DOHH2 (cell line): ENCODE measurements at regions not wholly inside any gene's neighbourhood (a gene's known extent, or its start where the extent isn't known, plus 50 kb on each side); places are given as distances from the start of the nearest gene placed in this dataset.
"Not testable (repeated sequence)": the region's sequence is repeated elsewhere in the genome, so short reads cannot be mapped to it uniquely, and the experiment has no call there.

ENCODE experiments used
- H3F3A ChIP-seq: fragments of 200-600 bp; sonication (generic), shearing (Covaris generic); 2 replicates; pipeline ENCODE4 v1.6.0; 2016; ENCODE audit warnings: antibody characterized with exemption, mild to moderate bottlenecking; ENCODE audit not compliant: control insufficient read depth, insufficient read depth
- H3K27ac ChIP-seq: fragments of 200-600 bp; sonication (generic); 2 replicates; pipeline ENCODE4 v1.5.1; 2014; ENCODE audit warnings: low read depth, mild to moderate bottlenecking, low read length, moderate library complexity
- H3K27me3 ChIP-seq: fragments of 200-600 bp; sonication (generic); 2 replicates; pipeline ENCODE4 v1.6.1; 2014; ENCODE audit warnings: mild to moderate bottlenecking, low read length, mixed read lengths; ENCODE audit not compliant: control insufficient read depth
- H3K36me3 ChIP-seq: fragments of 200-600 bp; sonication (generic); 2 replicates; pipeline ENCODE4 v1.6.1; 2014; ENCODE audit warnings: mild to moderate bottlenecking, low read length, moderate library complexity, mixed read lengths; ENCODE audit not compliant: control insufficient read depth
- H3K4me1 ChIP-seq: fragments of 200-600 bp; sonication (generic); 2 replicates; pipeline ENCODE4 v1.6.1; 2014; ENCODE audit warnings: mild to moderate bottlenecking, low read length, mixed read lengths; ENCODE audit not compliant: control insufficient read depth
- H3K4me2 ChIP-seq: fragments of 200-600 bp; sonication (generic); 2 replicates; pipeline ENCODE4 v1.6.0; 2014; ENCODE audit warnings: mild to moderate bottlenecking, low read length, moderate library complexity
- H3K4me3 ChIP-seq: fragments of 200-600 bp; sonication (generic); 2 replicates; pipeline ENCODE4 v1.5.1; 2014; ENCODE audit warnings: mild to moderate bottlenecking, low read length, mixed read lengths
- H3K79me2 ChIP-seq: fragments of 200-600 bp; sonication (generic); 2 replicates; pipeline ENCODE4 v1.6.1; 2014; ENCODE audit warnings: mild to moderate bottlenecking, low read length, mixed read lengths; ENCODE audit not compliant: control insufficient read depth
- H3K9me2 ChIP-seq: fragments of 200-600 bp; sonication (generic); replicated peaks from 2 replicates; pipeline ENCODE4 v1.6.1; 2014; ENCODE audit warnings: mild to moderate bottlenecking, low read length, mixed read lengths; ENCODE audit not compliant: control insufficient read depth
- H3K9me3 ChIP-seq: fragments of 200-600 bp; sonication (generic); 2 replicates; pipeline ENCODE4 v1.6.1; 2014; ENCODE audit warnings: antibody characterized with exemption, low read length, mixed read lengths; ENCODE audit not compliant: control insufficient read depth, insufficient read depth
- H4K20me1 ChIP-seq: fragments of 200-600 bp; sonication (generic); 2 replicates; pipeline ENCODE4 v1.6.0; 2014; ENCODE audit warnings: low read depth, mild to moderate bottlenecking, antibody characterized with exemption, low read length, moderate library complexity; ENCODE audit not compliant: control insufficient read depth, insufficient read depth
- EZH2phosphoT487 ChIP-seq: fragments of 200-600 bp; sonication (generic); IDR thresholded peaks from 2 replicates; pipeline ENCODE4 v1.6.1; 2017; ENCODE audit warnings: borderline replicate concordance, mild to moderate bottlenecking, antibody characterized with exemption, low read length, moderate library complexity, mixed read lengths
- TF ChIP-seq, protein P1 (sequence below): fragments of 200-600 bp; sonication (generic); IDR thresholded peaks from one replicate; pipeline ENCODE4 v1.5.1; 2014; ENCODE audit warnings: antibody characterized with exemption, mild to moderate bottlenecking, low read depth, low read length; ENCODE audit not compliant: poor library complexity, severe bottlenecking

DNA sequence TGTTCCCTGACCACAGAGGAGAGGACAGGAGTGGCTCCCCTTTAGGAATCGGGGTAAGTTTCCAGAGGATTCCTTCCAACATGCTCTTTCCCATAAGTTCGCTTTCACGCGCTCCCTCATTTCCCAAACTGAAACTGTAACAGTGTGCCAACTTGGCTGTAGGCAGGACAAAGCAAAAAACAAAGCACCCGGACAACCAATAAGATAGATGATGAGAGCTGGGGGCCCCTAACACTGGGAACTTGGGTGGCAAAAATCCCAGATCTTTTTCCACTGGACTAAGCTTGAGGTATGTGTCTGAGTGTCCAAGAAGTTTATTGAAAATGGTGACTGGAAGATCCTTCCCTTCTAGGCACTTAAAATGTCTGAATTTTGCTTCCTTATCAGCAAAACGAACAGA lies 258.7 kb upstream of the IL12B start:
- H3K27me3 ChIP-seq = no peaks in the 10 kb centered on the region
- H3K27ac ChIP-seq = no peak overlapping the region
- no peaks in the 10 kb centered on the region for H3K9me2 ChIP-seq
- no peaks in the 10 kb centered on the region for H3F3A ChIP-seq
- no peaks in the 10 kb centered on the region for H3K79me2 ChIP-seq
- no peak overlapping the region for H3K4me2 ChIP-seq
- no peaks in the 10 kb centered on the region for H4K20me1 ChIP-seq
- H3K36me3 ChIP-seq = no peaks in the 10 kb centered on the region
- no peak for TF ChIP-seq EZH2phosphoT487
- TF ChIP-seq, protein P1, sequence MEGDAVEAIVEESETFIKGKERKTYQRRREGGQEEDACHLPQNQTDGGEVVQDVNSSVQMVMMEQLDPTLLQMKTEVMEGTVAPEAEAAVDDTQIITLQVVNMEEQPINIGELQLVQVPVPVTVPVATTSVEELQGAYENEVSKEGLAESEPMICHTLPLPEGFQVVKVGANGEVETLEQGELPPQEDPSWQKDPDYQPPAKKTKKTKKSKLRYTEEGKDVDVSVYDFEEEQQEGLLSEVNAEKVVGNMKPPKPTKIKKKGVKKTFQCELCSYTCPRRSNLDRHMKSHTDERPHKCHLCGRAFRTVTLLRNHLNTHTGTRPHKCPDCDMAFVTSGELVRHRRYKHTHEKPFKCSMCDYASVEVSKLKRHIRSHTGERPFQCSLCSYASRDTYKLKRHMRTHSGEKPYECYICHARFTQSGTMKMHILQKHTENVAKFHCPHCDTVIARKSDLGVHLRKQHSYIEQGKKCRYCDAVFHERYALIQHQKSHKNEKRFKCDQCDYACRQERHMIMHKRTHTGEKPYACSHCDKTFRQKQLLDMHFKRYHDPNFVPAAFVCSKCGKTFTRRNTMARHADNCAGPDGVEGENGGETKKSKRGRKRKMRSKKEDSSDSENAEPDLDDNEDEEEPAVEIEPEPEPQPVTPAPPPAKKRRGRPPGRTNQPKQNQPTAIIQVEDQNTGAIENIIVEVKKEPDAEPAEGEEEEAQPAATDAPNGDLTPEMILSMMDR = no peak
- H3K9me3 ChIP-seq = no peaks in the 10 kb centered on the region
- H3K4me1 ChIP-seq = no peaks in the 10 kb centered on the region
- H3K4me3 ChIP-seq = no peak overlapping the region

DNA sequence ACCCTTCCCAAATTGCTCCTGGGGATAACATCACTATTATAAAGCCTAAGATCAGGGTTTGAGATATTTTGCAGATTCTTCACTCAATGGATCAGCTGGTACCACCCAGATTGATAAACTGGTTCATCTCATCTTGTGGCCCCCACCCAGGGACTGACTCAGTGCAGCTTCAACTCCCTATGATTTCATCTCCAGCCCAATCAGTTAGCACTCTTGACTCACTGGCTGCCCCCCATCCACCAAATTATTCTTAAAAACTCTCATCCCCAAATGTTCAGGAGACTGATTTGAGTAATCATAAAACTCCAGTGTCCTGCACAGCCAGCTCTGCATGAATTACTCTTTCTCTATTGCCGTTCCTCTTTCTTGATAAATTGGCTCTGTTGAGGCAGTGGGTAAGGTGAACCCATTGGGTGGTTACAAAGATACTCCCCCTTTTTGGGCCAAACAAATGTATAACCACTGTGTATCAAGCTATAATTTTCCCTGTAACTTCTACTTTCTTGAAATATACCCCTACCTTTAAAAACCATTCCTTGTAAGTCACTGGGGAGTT lies 263.3 kb upstream of the IL12B start:
- Histone ChIP-seq H3K27ac (no peak overlapping the region), H3F3A (no peaks in the 10 kb centered on the region), H3K36me3 (no peaks in the 10 kb centered on the region), H3K4me1 (no peaks in the 10 kb centered on the region), H3K27me3 (no peaks in the 10 kb centered on the region), H3K4me3 (no peak overlapping the region), H3K9me3 (0 out of 2 replicates have a peak, but pooled peaks cover 3% of the 10 kb centered on the region), H4K20me1 (no peaks in the 10 kb centered on the region), H3K79me2 (no peaks in the 10 kb centered on the region), H3K4me2 (no peak overlapping the region), H3K9me2 (no peaks in the 10 kb centered on the region)
- TF ChIP-seq, protein P1 = no peak
- TF ChIP-seq EZH2phosphoT487 = no peak

DNA sequence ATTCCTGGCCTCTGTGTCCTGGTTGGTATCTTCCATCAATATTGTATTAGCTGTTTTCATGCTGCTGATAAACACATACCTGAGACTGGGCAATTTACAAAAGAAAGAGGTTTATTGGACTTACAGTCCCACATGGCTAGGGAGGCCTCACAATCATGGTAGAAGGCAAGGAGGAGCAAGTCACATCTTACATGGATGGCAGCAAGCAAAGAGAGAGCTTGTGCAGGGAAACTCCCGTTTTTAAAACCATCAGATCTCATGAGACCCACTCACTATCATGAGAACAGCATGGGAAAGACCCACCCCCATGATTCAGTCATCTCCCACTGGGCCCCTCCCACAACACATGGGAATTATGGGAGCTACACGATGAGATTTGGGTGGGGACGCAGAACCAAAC lies 265.3 kb upstream of the IL12B start:
- not testable (repeated sequence) for H3K27me3 ChIP-seq, H4K20me1 ChIP-seq, H3K36me3 ChIP-seq, H3K4me2 ChIP-seq, H3K27ac ChIP-seq, H3K9me3 ChIP-seq, H3K79me2 ChIP-seq, H3K4me1 ChIP-seq, H3F3A ChIP-seq, H3K4me3 ChIP-seq, H3K9me2 ChIP-seq

DNA sequence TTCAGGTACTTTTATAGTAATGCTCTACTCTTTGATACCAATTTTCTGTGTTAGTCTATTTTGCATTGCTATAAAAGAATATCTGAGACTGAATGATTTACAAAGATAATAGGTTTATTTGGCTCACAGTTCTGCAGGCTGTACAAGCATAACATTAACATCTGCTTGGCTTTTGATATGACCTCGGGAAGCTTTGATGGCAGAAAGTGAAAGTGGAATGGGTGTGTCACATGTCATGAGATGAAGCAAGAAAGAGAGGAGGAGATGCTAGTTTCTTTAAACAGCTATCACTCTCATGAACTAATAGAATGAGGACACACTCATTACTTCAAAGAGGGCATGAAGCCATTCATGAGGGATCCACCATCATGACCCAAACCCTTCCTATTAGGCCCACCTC lies 270.9 kb upstream of the IL12B start:
- Histone ChIP-seq H3F3A (no peaks in the 10 kb centered on the region), H3K4me1 (no peaks in the 10 kb centered on the region), H3K4me2 (no peak overlapping the region), H3K9me3 (no peaks in the 10 kb centered on the region), H3K4me3 (no peak overlapping the region), H3K79me2 (no peaks in the 10 kb centered on the region), H3K27me3 (0 out of 2 replicates have a peak, but pooled peaks cover 2% of the 10 kb centered on the region), H3K27ac (no peak overlapping the region), H4K20me1 (no peaks in the 10 kb centered on the region), H3K9me2 (no peaks in the 10 kb centered on the region), H3K36me3 (no peaks in the 10 kb centered on the region)
- TF ChIP-seq, protein P1 = no peak
- TF ChIP-seq EZH2phosphoT487 = no peak
